ENCODE measurements at regions not wholly inside any gene's neighbourhood (a gene's known extent, or its start where the extent isn't known, plus 50 kb on each side); places are given as distances from the start of the nearest gene placed in this dataset.

DNA sequence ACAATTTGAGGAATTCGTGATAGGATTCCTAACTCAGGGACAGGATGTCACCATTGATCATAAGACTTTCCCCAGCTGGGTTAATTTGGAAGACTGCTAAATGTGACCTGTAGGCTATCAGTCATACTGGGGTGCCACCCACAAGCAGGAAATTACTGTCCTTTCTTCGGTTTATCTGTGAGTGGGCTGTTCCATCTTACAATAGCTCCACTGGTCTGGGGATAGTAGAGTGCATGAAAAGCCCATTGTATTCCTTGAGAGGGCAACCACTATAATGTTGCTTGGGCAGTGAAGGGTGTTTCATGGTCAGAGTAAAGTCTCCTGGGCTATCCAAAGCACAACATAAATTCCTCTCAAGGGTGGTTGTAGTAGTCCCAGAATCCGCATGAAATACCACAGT, 1523.0 kb upstream of the B3GALT2 start:
- no peak overlapping the region for H3K27ac ChIP-seq (ENCODE audit: low read depth, low read length)
- H3F3A ChIP-seq (ENCODE audit: control insufficient read depth, insufficient read depth): no peaks in the 10 kb centered on the region
- H3K4me1 ChIP-seq (ENCODE audit: control insufficient read depth, low read length): no peaks in the 10 kb centered on the region
- H4K20me1 ChIP-seq (ENCODE audit: control insufficient read depth, insufficient read depth, low read depth, low read length): no peaks in the 10 kb centered on the region
- no peak overlapping the region for H3K4me2 ChIP-seq (ENCODE audit: low read length)
- H3K9me3 ChIP-seq (ENCODE audit: control insufficient read depth, insufficient read depth, low read length): no peaks in the 10 kb centered on the region; the same call in 1 of the 2 replicates
- TF ChIP-seq, protein P1, sequence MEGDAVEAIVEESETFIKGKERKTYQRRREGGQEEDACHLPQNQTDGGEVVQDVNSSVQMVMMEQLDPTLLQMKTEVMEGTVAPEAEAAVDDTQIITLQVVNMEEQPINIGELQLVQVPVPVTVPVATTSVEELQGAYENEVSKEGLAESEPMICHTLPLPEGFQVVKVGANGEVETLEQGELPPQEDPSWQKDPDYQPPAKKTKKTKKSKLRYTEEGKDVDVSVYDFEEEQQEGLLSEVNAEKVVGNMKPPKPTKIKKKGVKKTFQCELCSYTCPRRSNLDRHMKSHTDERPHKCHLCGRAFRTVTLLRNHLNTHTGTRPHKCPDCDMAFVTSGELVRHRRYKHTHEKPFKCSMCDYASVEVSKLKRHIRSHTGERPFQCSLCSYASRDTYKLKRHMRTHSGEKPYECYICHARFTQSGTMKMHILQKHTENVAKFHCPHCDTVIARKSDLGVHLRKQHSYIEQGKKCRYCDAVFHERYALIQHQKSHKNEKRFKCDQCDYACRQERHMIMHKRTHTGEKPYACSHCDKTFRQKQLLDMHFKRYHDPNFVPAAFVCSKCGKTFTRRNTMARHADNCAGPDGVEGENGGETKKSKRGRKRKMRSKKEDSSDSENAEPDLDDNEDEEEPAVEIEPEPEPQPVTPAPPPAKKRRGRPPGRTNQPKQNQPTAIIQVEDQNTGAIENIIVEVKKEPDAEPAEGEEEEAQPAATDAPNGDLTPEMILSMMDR (IDR thresholded peaks at IDR 0.05; ENCODE audit: low read depth, low read length, poor library complexity, severe bottlenecking): no peak
- TF ChIP-seq EZH2phosphoT487 (IDR thresholded peaks at IDR 0.05; ENCODE audit: borderline replicate concordance, low read length): no peak
- no peaks in the 10 kb centered on the region for H3K36me3 ChIP-seq (ENCODE audit: control insufficient read depth, low read length)
- no peaks in the 10 kb centered on the region for H3K9me2 ChIP-seq (replicated peaks; ENCODE audit: control insufficient read depth, low read length)
- H3K27me3 ChIP-seq (ENCODE audit: control insufficient read depth, low read length): no peaks in the 10 kb centered on the region
- no peaks in the 10 kb centered on the region for H3K79me2 ChIP-seq (ENCODE audit: control insufficient read depth, low read length)
- no peak overlapping the region for H3K4me3 ChIP-seq (ENCODE audit: low read length)

DNA sequence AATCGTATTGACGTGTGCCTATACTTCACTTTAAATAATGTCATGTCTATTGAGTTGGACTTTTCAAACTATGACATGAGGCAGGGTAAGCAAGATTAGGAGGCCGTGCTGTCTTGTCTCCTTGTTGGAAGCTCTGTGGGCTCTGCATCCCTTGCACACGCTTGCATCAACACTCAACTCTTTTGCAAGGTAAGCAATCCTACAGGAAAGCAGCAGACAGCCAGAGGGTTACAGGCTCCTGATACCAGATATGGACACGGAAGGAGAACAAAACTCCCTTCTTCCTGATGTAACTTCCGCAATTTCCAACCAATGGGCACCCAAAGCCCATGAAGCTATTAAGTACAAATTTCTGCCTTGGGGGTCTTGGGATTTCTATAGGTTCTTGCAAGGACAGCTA, 1520.7 kb upstream of the B3GALT2 start:
- no peaks in the 10 kb centered on the region for H3K4me1 ChIP-seq (ENCODE audit: control insufficient read depth, low read length)
- no peak overlapping the region for H3K4me3 ChIP-seq (ENCODE audit: low read length)
- TF ChIP-seq, protein P1 (IDR thresholded peaks at IDR 0.05; ENCODE audit: low read depth, low read length, poor library complexity, severe bottlenecking): no peak
- no peak for TF ChIP-seq EZH2phosphoT487 (IDR thresholded peaks at IDR 0.05; ENCODE audit: borderline replicate concordance, low read length)
- no peaks in the 10 kb centered on the region; the same call in 1 of the 2 replicates for H3K9me3 ChIP-seq (ENCODE audit: control insufficient read depth, insufficient read depth, low read length)
- no peaks in the 10 kb centered on the region for H3K36me3 ChIP-seq (ENCODE audit: control insufficient read depth, low read length)
- H3K27me3 ChIP-seq (ENCODE audit: control insufficient read depth, low read length): no peaks in the 10 kb centered on the region
- no peak overlapping the region for H3K4me2 ChIP-seq (ENCODE audit: low read length)
- no peaks in the 10 kb centered on the region for H3K9me2 ChIP-seq (replicated peaks; ENCODE audit: control insufficient read depth, low read length)
- no peaks in the 10 kb centered on the region for H4K20me1 ChIP-seq (ENCODE audit: control insufficient read depth, insufficient read depth, low read depth, low read length)
- H3K79me2 ChIP-seq (ENCODE audit: control insufficient read depth, low read length): no peaks in the 10 kb centered on the region
- H3K27ac ChIP-seq (ENCODE audit: low read depth, low read length): no peak overlapping the region
- H3F3A ChIP-seq (ENCODE audit: control insufficient read depth, insufficient read depth): no peaks in the 10 kb centered on the region

DNA sequence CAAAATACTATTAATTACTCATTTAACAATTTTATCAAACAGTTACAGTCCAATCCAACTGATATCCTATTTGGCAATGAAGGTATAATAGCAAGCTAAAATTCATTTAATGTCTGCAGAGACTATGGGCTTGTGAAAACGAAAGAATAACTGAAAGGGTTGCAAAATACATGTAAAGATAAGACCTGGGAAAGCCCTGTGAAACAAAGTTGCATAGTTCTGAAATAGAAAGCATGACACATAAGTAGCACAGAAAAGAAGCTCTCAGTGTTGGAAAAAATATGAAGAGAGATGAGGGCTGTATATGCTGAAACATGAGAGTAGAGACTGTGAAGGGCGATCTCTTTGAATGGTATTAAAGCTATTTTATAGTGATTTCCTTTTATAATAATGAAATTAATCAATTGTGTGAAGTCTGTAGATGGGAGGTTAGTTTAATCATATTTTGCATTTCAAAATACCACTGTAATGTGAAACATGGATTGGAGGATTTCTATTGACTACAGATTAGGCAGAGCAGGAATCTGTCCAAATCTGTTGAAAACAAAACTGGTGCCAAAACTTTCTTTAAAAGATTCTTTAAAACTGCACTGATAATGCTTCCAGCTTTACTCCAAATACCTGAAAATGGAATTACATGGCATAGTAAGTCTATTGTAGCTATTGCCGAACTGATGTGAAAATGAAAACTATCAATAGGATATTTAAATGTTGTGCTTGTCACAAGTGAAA, 1518.9 kb upstream of the B3GALT2 start:
- H3K4me1 ChIP-seq (ENCODE audit: control insufficient read depth, low read length): no peaks in the 10 kb centered on the region
- no peaks in the 10 kb centered on the region for H3K9me2 ChIP-seq (replicated peaks; ENCODE audit: control insufficient read depth, low read length)
- H3F3A ChIP-seq (ENCODE audit: control insufficient read depth, insufficient read depth): no peaks in the 10 kb centered on the region
- no peaks in the 10 kb centered on the region for H4K20me1 ChIP-seq (ENCODE audit: control insufficient read depth, insufficient read depth, low read depth, low read length)
- no peaks in the 10 kb centered on the region for H3K27me3 ChIP-seq (ENCODE audit: control insufficient read depth, low read length)
- no peak overlapping the region for H3K27ac ChIP-seq (ENCODE audit: low read depth, low read length)
- no peak for TF ChIP-seq EZH2phosphoT487 (IDR thresholded peaks at IDR 0.05; ENCODE audit: borderline replicate concordance, low read length)
- TF ChIP-seq, protein P1 (IDR thresholded peaks at IDR 0.05; ENCODE audit: low read depth, low read length, poor library complexity, severe bottlenecking): no peak
- no peak overlapping the region for H3K4me2 ChIP-seq (ENCODE audit: low read length)
- H3K36me3 ChIP-seq (ENCODE audit: control insufficient read depth, low read length): no peaks in the 10 kb centered on the region
- H3K79me2 ChIP-seq (ENCODE audit: control insufficient read depth, low read length): no peaks in the 10 kb centered on the region
- H3K4me3 ChIP-seq (ENCODE audit: low read length): no peak overlapping the region
- no peaks in the 10 kb centered on the region for H3K9me3 ChIP-seq (ENCODE audit: control insufficient read depth, insufficient read depth, low read length)
